ENCODE measurements at regions not wholly inside any gene's neighbourhood (a gene's known extent, or its start where the extent isn't known, plus 50 kb on each side); places are given as distances from the start of the nearest gene placed in this dataset.

DNA sequence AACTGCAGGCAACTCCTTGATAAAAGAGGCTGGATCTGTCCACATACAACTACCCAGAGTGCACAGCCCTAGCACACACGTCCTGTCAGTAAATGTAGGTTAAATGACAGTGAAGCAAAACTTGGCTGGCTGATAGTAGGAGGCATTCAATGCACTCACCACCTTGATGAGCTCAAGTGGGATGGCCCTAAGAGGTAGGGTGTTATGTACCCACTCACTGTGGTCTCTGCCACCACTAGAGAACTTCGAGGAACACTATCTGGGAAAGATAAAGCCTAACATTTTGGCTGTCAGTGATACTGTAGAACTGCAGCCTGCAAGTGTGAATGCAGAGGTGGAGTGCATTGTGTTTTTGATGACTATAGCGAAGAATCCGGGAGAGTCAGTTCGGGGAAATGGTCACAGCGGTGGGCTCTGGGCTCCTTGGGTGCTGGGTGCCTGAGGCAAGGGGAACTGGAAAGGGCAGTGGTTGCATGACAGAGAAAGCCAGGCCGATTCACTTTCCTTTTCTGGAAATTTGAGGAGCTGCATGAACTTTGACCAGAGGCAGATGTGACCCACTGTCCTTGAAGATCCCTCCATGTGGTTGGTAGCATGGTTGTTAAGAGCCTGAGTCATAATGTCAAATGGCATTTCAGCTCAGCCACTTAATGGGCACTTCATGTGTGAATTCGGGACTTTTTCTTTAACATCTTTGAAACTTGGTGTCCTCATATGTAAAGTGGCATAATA is 93.1 kb upstream of the ZPBP start:
- DNase-seq (ENCODE audit: low read depth, low spot score): no peak
- in situ Hi-C loops (cut with HindIII; ENCODE audit: low pct_unique_long_range_greater_than_20kb, low sequenced_read_pairs): no loop called here

- in situ Hi-C loops (cut with HindIII; ENCODE audit: low pct_unique_long_range_greater_than_20kb, low sequenced_read_pairs): no loop called here
These were observed 92.2 kb upstream of the ZPBP start for GRCh38 chr7:50185208-50185607.

GRCh38 chr7:50184271-50184990 is 91.4 kb upstream of the ZPBP start:
- DNase-seq (ENCODE audit: low read depth, low spot score): no peak
- in situ Hi-C loops (cut with HindIII; ENCODE audit: low pct_unique_long_range_greater_than_20kb, low sequenced_read_pairs): no loop called here

More at GRCh38 chr7:50185208-50185607, 92.2 kb upstream of the ZPBP start:
- no peak for DNase-seq (ENCODE audit: low read depth, low spot score)

GRCh38 chr7:50182759-50183158 is 89.7 kb upstream of the ZPBP start:
- DNase-seq (ENCODE audit: low read depth, low spot score): peak; percentile 9
- in situ Hi-C loops (cut with HindIII; ENCODE audit: low pct_unique_long_range_greater_than_20kb, low sequenced_read_pairs): no loop called here

DNA sequence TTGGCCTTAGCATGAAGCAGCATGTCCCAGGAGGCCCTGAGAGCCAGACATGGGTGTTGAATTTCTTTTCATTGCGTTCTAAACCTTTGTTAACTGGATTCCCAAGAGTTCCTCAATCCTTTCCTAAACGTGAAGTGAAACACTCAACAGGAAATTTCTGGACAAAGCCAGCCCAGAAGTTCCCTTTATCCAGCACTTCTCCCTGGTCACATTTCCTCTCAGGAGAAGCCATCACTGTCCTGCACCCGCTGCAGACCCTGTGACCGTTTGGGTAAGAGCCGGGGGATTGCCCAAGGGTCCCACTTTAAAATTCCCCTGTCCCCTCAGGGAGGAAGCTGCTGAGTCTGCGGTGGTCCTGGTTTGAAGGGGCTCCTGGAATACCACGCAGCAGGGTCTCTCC is 88.0 kb upstream of the ZPBP start:
- in situ Hi-C loops (cut with HindIII; ENCODE audit: low pct_unique_long_range_greater_than_20kb, low sequenced_read_pairs): no loop called here
- DNase-seq (ENCODE audit: low read depth, low spot score): no peak

DNA sequence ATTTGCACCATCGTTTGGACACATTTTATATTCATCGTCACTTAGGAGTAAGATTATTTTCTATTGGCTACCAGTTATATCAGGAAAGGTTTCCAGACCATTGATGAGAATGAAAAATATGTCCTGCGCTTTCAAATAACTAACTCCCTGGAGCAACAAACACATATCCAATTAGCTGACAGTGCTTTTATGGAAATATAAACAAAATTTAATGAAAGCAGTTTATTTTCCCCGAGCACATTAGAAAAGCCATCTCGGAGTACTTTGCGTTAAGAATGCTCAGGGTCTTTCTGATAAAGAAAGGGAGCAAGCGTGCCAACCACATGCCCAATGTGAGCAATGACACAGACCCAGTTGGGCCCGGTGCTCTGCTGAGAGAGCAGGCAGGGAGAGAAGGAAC is 85.1 kb upstream of the ZPBP start:
- in situ Hi-C loops (cut with HindIII; ENCODE audit: low pct_unique_long_range_greater_than_20kb, low sequenced_read_pairs): no loop called here

DNA sequence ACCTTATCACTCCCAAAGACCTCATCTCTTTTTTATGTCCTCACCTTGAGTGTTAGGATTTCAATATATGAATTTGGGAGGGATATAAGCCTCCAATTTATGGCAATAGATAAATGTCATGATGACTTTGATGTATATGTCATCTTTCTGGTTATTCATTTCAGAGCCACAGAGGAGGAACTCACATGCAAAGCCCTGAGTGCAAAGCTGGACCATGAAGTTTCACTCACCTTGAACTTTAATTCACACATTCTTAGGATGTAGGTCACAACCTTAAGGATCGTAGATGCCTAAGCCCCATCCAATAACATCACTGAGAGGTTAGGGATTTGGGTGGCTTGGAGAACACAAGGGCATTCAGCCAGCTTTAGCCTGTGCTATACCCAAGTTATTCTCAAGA is 81.9 kb upstream of the ZPBP start:
- in situ Hi-C loops (cut with HindIII; ENCODE audit: low pct_unique_long_range_greater_than_20kb, low sequenced_read_pairs): no loop called here
- DNase-seq (ENCODE audit: low read depth, low spot score): no peak

More for the DNA sequence above, 85.1 kb upstream of the ZPBP start:
- DNase-seq (ENCODE audit: low read depth, low spot score): no peak

- DNase-seq (ENCODE audit: low read depth, low spot score): no peak
- in situ Hi-C loops (cut with HindIII; ENCODE audit: low pct_unique_long_range_greater_than_20kb, low sequenced_read_pairs): no loop called here
These were observed 74.2 kb upstream of the ZPBP start for GRCh38 chr7:50166997-50167965.

GRCh38 chr7:50164559-50165170 is 71.6 kb upstream of the ZPBP start:
- in situ Hi-C loops (cut with HindIII; ENCODE audit: low pct_unique_long_range_greater_than_20kb, low sequenced_read_pairs): no loop called here
- no peak for DNase-seq (ENCODE audit: low read depth, low spot score)

DNA sequence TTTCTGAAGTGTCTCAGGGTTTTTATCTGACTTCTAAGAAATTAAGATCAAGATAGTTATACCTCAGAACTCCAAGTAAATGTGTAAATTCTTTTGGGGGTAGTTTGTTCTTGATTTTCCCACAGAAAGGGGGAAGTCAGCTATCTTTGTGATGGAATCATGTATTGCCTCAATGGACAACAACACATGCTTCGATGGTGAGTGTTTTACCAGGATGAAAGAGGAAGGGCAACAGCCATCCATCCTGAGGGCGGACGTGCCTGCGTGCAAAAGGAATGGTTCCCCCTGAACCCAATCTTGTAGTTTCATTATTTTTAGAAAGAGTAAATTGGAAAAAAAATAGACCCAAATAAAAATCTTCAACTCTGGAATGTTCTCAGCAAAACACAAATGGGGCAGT is 67.2 kb upstream of the ZPBP start:
- in situ Hi-C loops (cut with HindIII; ENCODE audit: low pct_unique_long_range_greater_than_20kb, low sequenced_read_pairs): no loop called here
- no peak for DNase-seq (ENCODE audit: low read depth, low spot score)

GRCh38 chr7:50159154-50159553 is 66.1 kb upstream of the ZPBP start:
- no peak for DNase-seq (ENCODE audit: low read depth, low spot score)
- in situ Hi-C loops (cut with HindIII; ENCODE audit: low pct_unique_long_range_greater_than_20kb, low sequenced_read_pairs): no loop called here

DNA sequence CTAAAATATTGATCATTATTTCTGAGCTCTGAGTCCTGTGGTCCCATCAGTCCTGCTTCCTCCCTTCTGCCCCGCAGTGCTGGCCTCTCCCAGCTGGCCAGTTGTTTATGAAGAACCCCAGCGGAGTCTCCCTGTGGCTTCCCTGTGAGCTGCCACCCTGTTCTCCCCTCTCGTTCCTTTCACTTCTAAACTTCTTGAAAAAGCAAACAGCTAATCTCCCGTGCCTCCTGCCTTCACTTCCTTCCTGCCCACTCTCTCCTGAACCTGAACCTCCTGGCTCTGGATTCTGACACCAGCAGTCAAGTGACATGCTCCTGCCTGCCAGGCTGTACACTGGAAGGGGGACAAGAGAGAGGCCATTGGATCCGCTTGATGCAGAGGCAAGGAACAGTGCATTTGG is 63.7 kb upstream of the ZPBP start:
- in situ Hi-C loops (cut with HindIII; ENCODE audit: low pct_unique_long_range_greater_than_20kb, low sequenced_read_pairs): no loop called here
- no peak for DNase-seq (ENCODE audit: low read depth, low spot score)

DNA sequence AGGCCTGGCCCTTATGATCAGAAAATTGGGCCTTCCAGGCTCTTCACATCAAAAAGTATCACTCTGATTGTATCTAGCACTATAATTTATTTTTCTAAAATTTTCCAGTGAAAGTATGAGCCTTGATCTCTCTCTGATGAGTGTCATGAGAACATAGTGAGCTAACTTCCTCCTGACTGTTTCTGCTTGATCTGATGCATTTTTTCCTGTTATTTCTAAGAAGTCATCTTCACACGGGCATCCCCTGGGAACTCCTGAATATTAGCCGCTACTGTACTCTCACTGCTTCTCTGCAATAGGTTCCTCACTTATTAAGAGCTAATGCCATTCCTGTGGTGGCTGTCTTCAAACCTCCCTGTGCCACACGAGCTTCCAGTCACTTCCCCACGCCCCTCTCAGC is 63.1 kb upstream of the ZPBP start:
- in situ Hi-C loops (cut with HindIII; ENCODE audit: low pct_unique_long_range_greater_than_20kb, low sequenced_read_pairs): no loop called here
- no peak for DNase-seq (ENCODE audit: low read depth, low spot score)

GRCh38 chr7:50155755-50156154 is 62.7 kb upstream of the ZPBP start:
- in situ Hi-C loops (cut with HindIII; ENCODE audit: low pct_unique_long_range_greater_than_20kb, low sequenced_read_pairs): no loop called here
- no peak for DNase-seq (ENCODE audit: low read depth, low spot score)

DNA sequence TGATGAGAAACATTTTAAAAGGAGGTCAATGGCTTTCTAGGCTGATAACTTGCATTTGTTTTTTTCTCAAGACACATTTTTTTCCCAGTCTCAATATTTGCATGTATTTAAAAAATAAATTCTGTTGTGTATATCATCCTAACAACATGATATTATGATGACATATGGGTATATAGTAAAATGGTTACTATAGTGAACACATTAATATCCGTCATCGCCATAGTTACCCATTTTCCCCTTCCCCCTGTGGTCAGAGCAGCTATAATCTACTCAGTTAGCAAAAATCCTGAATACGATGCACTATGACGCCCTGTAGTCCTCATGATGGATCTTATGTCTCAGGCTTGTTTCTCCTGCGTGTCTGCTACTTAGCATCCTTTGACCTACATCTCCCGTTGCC is 60.9 kb upstream of the ZPBP start:
- no peak for DNase-seq (ENCODE audit: low read depth, low spot score)
- in situ Hi-C loops (cut with HindIII; ENCODE audit: low pct_unique_long_range_greater_than_20kb, low sequenced_read_pairs): no loop called here

- in situ Hi-C loops (cut with HindIII; ENCODE audit: low pct_unique_long_range_greater_than_20kb, low sequenced_read_pairs): no loop called here
- DNase-seq (ENCODE audit: low read depth, low spot score): no peak
These were observed 60.1 kb upstream of the ZPBP start for GRCh38 chr7:50153148-50153547.

- no peak for DNase-seq (ENCODE audit: low read depth, low spot score)
- in situ Hi-C loops (cut with HindIII; ENCODE audit: low pct_unique_long_range_greater_than_20kb, low sequenced_read_pairs): no loop called here
These were observed 59.4 kb upstream of the ZPBP start for GRCh38 chr7:50152486-50152885.

DNA sequence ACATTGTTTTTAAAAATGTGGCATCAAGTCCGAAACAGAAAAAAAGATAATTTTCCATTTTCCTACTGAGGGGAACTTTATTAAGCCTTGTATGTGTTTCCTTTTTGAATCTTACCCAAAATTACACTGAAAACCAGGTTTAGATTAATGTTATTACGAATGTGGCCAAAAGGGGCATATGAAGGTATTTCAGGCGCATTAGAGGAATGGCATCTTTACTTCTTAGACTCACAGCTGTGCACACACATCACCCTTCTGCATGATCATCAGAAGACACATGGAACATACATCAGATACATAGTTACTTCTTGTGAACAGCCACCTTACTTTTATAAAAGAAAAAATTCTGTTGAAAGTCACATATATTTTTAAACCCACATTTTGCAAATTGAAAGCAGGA is 58.6 kb upstream of the ZPBP start:
- no peak for DNase-seq (ENCODE audit: low read depth, low spot score)
- in situ Hi-C loops (cut with HindIII; ENCODE audit: low pct_unique_long_range_greater_than_20kb, low sequenced_read_pairs): no loop called here

All from SK-MEL-5 (cell line).